ENCODE measurements at regions not wholly inside any gene's neighbourhood (a gene's known extent, or its start where the extent isn't known, plus 50 kb on each side); places are given as distances from the start of the nearest gene placed in this dataset.

DNA sequence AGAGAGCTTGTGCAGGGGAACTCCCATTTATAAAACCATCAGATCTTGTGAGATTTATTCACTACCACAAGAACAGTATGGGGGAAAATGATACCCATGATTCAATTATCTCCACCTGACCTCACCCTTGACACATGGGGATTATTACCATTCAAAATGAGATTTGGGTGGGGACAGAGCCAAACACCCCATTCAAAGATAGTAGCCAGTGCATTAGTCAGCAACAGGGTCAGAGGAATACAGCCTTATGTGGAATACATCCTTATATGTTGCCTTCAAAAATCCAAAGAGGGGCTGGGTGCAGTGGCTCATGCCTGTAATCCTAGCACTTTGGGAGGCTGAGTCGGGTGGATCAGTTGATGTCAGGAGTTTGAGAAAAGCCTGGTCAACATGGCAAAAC, 563.2 kb downstream of the CCDC171 start:
- TF ChIP-seq, protein P1, sequence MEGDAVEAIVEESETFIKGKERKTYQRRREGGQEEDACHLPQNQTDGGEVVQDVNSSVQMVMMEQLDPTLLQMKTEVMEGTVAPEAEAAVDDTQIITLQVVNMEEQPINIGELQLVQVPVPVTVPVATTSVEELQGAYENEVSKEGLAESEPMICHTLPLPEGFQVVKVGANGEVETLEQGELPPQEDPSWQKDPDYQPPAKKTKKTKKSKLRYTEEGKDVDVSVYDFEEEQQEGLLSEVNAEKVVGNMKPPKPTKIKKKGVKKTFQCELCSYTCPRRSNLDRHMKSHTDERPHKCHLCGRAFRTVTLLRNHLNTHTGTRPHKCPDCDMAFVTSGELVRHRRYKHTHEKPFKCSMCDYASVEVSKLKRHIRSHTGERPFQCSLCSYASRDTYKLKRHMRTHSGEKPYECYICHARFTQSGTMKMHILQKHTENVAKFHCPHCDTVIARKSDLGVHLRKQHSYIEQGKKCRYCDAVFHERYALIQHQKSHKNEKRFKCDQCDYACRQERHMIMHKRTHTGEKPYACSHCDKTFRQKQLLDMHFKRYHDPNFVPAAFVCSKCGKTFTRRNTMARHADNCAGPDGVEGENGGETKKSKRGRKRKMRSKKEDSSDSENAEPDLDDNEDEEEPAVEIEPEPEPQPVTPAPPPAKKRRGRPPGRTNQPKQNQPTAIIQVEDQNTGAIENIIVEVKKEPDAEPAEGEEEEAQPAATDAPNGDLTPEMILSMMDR (IDR thresholded peaks at IDR 0.05; ENCODE audit: borderline replicate concordance, extremely low read depth, low read length, poor library complexity, severe bottlenecking) = no peak
- no peak for TF ChIP-seq EZH2 (IDR thresholded peaks at IDR 0.05; ENCODE audit: borderline replicate concordance, low read depth, low read length, severe bottlenecking)

All from DND-41 (cell line).